ENCODE measurements at regions not wholly inside any gene's neighbourhood (a gene's known extent, or its start where the extent isn't known, plus 50 kb on each side); places are given as distances from the start of the nearest gene placed in this dataset.

DNA sequence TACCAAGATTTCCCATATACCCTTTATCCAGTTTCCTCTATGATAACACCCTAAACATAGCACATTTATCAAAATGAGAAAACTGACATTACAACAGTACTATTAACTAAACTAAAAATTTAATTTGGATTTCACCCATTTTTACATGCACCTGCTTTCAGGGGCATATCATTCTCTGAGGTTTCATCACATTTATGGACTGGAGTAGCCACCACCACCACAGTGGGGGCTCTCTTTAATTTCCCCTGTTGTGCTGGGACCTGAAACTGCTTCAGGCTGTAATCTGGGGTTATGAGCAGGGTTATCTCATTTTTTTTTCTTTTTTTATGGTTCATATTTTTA is 637.9 kb upstream of the DPP6 start:
- Histone ChIP-seq H3K4me3 (replicated peaks in 1 of 3; ENCODE audit: low read depth in 2 of 3, low read length in 3 of 3) (no peak overlapping the region), H3K4me1 (ENCODE audit: control insufficient read depth in 1 of 2, insufficient read depth in 2 of 2, low read length in 2 of 2) (no peaks in the 10 kb centered on the region), H3K79me2 (ENCODE audit: insufficient read depth, low read length) (no peaks in the 10 kb centered on the region), H4K20me1 (ENCODE audit: insufficient read depth, low read length) (no peaks in the 10 kb centered on the region), H3K27ac (ENCODE audit: low read depth in 1 of 2, low read length in 2 of 2) (no peak overlapping the region), H3K36me3 (replicated peaks in 1 of 2; ENCODE audit: control insufficient read depth in 1 of 2, insufficient read depth in 2 of 2, low read length in 2 of 2) (no peaks in the 10 kb centered on the region), H2AFZ (ENCODE audit: insufficient read depth, low read depth, low read length, poor library complexity, severe bottlenecking) (no peak overlapping the region), H3K9me3 (replicated peaks in 1 of 2; ENCODE audit: control insufficient read depth in 1 of 2, insufficient read depth in 1 of 2, low read length in 2 of 2) (peaks cover 52 to 53% of the 10 kb centered on the region in 2 donors), H3K4me2 (replicated peaks; ENCODE audit: extremely low read depth, low read length, poor library complexity, severe bottlenecking) (no peak overlapping the region), H3K9ac (ENCODE audit: insufficient read depth, low read length, poor library complexity, severe bottlenecking) (no peak overlapping the region), H3K27me3 (ENCODE audit: control insufficient read depth in 2 of 2, insufficient read depth in 2 of 2, low read length in 2 of 2) (no peaks in the 10 kb centered on the region)
- no peak for DNase-seq
- no peaks in the 10 kb centered on the region for H3K27me3 Mint-ChIP-seq (ENCODE audit: low read depth in 3 of 3)
- no peaks in the 10 kb centered on the region for H3K36me3 Mint-ChIP-seq
- H3K4me1 Mint-ChIP-seq, result no peaks in the 10 kb centered on the region
- intact Hi-C loops (cut with micrococcal nuclease), result no loop called here
- TF ChIP-seq, protein P1, sequence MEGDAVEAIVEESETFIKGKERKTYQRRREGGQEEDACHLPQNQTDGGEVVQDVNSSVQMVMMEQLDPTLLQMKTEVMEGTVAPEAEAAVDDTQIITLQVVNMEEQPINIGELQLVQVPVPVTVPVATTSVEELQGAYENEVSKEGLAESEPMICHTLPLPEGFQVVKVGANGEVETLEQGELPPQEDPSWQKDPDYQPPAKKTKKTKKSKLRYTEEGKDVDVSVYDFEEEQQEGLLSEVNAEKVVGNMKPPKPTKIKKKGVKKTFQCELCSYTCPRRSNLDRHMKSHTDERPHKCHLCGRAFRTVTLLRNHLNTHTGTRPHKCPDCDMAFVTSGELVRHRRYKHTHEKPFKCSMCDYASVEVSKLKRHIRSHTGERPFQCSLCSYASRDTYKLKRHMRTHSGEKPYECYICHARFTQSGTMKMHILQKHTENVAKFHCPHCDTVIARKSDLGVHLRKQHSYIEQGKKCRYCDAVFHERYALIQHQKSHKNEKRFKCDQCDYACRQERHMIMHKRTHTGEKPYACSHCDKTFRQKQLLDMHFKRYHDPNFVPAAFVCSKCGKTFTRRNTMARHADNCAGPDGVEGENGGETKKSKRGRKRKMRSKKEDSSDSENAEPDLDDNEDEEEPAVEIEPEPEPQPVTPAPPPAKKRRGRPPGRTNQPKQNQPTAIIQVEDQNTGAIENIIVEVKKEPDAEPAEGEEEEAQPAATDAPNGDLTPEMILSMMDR (IDR thresholded peaks at IDR 0.05), result no peak
- H3K4me3 Mint-ChIP-seq, result no peak overlapping the region
- no peak overlapping the region for H3K27ac Mint-ChIP-seq
- peaks cover 27 to 58% (median 49%) of the 10 kb centered on the region in 7 donors for H3K9me3 Mint-ChIP-seq

DNA sequence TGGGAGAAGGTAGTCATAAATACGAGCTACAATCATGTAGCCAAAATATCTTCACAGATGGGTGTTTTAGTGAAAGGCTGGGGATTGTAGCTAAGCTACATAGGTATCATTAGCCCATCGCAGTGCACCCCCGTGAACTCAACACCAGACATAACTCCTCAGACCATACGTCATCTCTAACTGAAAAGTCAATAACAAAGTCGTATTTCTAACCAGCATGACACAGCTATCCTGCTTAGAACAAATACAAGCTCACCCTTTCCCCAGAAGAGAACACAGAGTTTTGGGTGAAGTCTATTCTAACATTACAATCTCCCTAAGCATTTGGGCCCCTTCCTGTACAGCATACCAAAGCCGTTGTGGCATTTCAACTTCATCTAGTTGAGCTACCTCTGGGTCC is 636.6 kb upstream of the DPP6 start:
- TF ChIP-seq, protein P1 (IDR thresholded peaks at IDR 0.05), result no peak
- no peaks in the 10 kb centered on the region for H3K36me3 ChIP-seq (replicated peaks in 1 of 2; ENCODE audit: control insufficient read depth in 1 of 2, insufficient read depth in 2 of 2, low read length in 2 of 2)
- no peaks in the 10 kb centered on the region for H3K27me3 ChIP-seq (ENCODE audit: control insufficient read depth in 2 of 2, insufficient read depth in 2 of 2, low read length in 2 of 2)
- DNase-seq, result no peak
- no peaks in the 10 kb centered on the region for H3K4me1 ChIP-seq (ENCODE audit: control insufficient read depth in 1 of 2, insufficient read depth in 2 of 2, low read length in 2 of 2)
- Mint-ChIP-seq H3K4me1 (no peaks in the 10 kb centered on the region), H3K9me3 (peaks cover 27 to 49% (median 42%) of the 10 kb centered on the region in 7 donors), H3K27me3 (ENCODE audit: low read depth in 3 of 3) (no peaks in the 10 kb centered on the region), H3K4me3 (no peak overlapping the region), H3K36me3 (no peaks in the 10 kb centered on the region), H3K27ac (no peak overlapping the region)
- H3K9ac ChIP-seq (ENCODE audit: insufficient read depth, low read length, poor library complexity, severe bottlenecking), result no peak overlapping the region
- no peak overlapping the region for H3K4me3 ChIP-seq (replicated peaks in 1 of 3; ENCODE audit: low read depth in 2 of 3, low read length in 3 of 3)
- H4K20me1 ChIP-seq (ENCODE audit: insufficient read depth, low read length), result no peaks in the 10 kb centered on the region
- H3K27ac ChIP-seq (ENCODE audit: low read depth in 1 of 2, low read length in 2 of 2), result no peak overlapping the region
- no peak overlapping the region for H3K4me2 ChIP-seq (replicated peaks; ENCODE audit: extremely low read depth, low read length, poor library complexity, severe bottlenecking)
- intact Hi-C loops (cut with micrococcal nuclease), result no loop called here
- peaks cover 43 to 49% of the 10 kb centered on the region in 2 donors for H3K9me3 ChIP-seq (replicated peaks in 1 of 2; ENCODE audit: control insufficient read depth in 1 of 2, insufficient read depth in 1 of 2, low read length in 2 of 2)
- no CpG with 5 or more reads among the region's 6 CpGs for WGBS (ENCODE audit: insufficient coverage)
- no peak overlapping the region for H2AFZ ChIP-seq (ENCODE audit: insufficient read depth, low read depth, low read length, poor library complexity, severe bottlenecking)
- H3K79me2 ChIP-seq (ENCODE audit: insufficient read depth, low read length), result no peaks in the 10 kb centered on the region

All from CD14-positive monocyte (primary cell).